ENCODE measurements at regions not wholly inside any gene's neighbourhood (a gene's known extent, or its start where the extent isn't known, plus 50 kb on each side); places are given as distances from the start of the nearest gene placed in this dataset.

DNA sequence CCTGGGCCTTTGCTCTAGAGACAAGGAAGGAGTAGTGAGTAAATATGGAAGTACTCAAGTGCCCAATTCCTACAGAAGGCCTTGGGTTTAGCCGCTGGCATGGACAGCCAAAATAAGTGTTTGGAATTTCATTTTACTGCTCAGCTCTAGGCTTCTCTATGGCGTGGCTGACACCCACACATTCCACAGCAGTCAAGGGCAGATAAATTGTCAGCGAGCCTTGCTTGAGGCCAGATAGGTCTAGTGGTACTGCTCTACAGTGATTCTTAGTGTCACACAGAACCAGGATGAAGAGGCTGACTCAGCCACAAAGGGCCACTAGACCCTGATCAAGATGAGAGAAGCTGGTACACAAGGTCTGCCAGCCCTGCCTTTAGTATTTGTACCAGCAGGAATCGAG is 111.0 kb upstream of the NFIB start:
- DNase-seq: no peak

DNA sequence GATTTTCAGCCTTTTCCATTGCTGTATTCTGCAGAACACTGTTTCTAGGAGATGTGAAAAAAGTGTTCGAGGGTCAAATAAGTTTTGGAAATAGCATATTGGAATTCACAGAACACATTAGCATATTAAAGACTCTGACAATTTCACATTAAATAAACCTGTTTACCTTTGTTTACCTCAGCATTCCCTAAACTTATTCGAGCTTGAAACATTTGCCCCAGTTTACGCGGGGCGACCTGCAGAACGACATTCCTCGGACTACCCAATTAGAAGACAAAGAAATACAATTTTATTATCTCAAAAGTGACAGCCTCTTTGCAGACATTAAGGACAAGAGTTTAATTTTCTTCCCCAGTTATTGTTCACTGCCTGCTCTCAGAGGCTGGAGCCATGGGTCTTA is 110.3 kb upstream of the NFIB start:
- DNase-seq: no peak

DNA sequence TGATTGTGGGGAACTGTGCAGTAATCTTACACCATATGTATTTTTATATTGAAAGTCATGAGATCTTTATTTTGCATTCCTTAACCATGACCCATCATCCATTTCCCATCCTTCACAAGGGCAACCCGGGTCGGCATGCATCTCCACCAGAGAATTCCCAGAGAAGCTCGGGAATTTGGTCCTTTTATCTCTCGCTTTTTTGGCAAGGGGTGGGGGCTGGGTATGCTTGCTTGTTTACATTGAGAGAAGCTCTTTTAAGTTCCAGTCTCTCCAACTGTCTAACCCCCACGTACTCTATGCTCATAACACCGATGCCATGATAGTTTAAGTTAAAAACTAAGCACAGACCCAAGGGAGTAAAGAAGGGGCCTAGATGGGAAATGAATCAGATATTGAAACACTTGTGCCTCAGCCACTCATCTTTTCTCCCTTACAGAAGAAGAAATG is 109.9 kb upstream of the NFIB start:
- DNase-seq: no peak

DNA sequence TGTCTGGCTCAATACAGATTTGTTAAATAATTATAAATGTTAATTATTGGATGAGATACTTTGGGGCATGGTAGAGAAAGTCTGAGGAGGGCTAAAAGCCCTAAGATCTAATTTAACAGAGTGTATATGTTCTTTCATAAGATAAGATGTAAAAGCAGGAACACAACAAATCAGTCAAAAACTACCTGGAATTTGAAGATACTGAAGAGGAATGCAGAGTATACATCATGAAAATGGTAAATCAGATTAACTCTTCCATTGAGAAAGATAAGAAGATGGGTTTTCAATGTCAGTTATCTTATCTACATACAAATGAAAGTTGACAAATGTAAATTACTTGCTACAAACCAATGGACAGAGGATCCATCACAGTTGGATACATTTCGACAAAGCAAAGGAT is 107.3 kb upstream of the NFIB start:
- no peak for DNase-seq

DNA sequence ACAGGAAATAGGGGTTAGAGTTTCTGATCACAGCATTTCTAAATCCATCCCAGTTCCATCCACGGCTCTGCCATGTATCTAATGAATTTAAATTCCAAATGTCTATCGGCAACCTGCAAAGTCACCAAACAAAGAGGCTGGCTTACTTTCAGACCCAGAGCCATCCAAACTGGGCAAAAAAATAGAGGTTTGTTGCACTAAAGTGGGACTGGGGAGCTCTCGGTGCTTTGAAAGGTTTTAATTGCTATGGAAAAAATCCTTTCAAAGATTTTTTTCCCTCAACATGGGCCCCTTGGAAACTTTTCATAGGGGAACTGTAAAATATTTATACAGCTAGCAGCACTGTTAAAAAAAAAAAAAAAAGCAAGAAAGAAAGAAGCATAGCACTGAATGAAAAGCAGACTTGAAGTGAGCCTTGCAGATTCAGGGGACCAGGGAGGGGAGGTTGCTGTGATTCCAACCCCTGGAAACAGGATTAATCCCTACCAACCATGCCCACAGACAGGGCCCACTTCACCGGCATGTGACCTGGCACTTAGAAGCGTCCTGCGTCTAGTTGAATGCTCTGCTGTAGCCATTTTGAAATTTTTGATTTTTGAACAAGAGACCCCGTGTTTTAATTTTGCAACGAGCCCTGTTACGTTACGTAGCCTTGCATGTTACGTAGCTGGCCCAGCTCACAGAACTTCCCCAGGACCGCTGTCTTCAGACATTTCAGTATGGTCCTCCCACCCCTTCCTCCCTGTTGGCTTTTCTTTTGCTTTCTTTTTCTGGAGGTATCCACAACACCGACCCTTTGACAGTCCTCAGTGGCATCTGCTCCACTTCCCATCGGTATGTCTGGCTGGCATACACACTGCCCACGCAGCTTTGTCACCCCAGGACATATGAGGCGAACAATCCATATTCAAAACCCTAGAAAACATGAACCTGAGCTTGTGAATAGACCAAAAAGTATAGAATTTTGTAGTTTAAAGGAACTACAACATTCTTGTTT is 105.3 kb upstream of the NFIB start:
- DNase-seq: no peak

DNA sequence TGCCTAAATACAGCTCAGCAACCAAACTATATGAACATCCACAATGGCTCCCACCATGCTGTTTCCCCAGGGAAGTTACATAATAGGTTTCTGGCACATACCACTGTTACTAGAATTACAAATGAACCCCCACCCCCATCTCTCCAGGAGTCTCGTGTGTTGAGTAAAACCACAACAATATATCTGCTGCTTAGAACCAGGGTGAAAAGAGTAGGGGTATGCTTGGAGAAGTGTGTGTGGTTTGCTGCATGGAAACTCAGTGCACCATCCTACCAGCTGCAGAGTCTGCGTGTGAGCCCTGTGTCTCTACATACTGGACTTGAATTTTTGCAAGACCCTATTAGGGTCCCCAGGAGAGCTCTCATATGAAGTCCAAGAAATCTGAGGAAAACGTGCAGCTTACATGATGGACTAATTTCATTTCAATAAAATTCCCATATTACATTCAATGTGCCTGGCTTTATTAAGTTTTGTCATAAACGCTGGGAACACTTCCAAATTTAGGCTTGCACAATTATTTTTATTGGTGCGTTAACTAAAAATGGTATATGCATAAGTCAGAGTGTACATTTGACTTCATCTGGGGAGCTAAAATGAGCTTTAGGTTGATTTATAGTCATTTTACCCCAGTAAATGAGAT is 104.5 kb upstream of the NFIB start:
- no peak for DNase-seq

DNA sequence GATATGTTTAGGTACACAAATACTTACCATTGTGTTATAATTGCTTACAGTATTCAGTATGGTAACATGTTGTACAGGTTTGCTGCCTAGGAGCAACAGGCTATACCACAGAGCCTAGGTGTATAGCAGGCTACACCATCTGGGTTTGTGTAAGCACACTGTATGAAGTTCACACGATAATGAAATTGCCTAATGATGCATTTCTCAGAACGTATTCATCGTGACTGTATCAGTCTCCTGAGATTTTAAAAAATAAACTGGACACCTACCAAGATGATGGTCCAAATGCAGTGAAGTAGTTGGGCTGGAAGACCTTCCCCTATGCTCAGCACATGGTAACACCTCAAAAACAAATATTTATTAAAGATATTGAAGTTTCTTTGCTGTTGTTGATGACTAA is 103.3 kb upstream of the NFIB start:
- no peak for DNase-seq

DNA sequence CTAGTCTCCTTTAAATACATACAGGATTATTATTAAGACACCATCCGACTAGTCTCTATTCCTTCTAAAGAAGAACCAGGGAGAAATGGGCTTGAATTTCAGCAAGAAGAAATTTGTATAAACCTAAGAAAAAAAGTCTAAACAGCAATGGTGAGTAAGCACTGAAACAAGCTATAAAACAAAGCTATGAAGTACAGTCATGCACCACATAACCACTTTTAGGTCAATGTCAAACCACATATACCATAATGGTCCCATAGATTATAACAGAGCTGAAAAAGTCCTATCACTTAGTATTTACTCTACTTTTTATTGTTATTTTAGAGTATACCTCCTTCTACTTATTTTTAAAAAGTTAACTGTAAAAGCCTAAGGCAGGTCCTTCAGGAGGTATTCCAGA is 102.0 kb upstream of the NFIB start:
- no peak for DNase-seq

DNA sequence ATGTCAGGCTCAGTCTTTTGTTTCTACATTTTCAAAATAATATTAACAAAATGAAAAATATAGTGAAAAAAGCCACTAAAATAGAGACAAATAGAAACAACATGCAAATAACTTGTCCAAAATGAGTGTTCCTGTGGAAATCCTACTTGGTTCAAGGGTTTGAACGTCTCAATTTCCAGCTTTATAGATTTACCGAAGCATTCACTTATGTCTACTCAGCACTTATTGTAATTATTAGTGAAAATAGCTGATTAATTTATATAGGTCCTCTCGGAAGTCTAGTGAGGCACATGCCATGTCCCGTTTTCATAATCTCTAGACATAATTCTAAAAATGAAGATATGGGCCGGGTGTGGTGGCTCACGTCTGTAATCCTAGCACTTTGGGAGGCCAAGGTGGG is 99.9 kb upstream of the NFIB start:
- no peak for DNase-seq

DNA sequence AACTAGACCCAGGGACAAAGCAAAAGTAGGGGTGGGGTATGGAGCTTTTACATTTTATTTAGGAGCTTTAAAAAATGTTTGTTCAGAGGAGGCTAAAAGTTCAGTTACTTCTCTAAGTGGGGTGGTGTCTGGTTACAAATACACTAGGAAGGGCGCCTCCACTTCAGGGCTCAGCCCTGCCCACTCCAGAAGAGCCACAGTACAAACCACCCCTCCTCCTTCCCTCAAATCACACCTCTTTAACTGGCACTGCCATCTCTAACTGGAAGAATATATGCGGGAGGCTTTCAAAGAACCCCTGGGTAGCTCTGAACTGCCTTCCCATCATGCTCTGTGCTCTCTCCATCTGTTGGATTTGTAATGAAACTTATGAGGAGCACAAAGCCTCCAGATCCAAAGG is 98.8 kb upstream of the NFIB start:
- DNase-seq: no peak

DNA sequence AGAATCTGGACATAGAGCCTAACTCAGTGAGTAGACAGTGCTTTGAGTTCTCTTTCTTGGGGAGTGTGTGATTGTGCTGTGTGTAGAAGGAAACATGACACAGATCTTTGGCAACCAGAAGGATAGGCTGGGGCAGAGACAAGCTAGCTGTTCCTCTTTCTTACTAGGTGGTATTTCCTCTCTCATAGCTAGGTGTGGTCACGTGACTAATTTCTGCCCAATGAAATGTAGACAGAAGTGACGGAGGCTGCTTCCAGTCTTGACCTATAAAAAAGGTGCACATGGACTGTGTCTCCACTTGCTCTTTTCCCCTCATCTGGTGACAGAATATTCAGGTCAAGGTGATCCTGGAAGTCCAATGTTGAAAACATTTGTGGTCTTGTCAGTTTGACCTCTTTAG is 92.5 kb upstream of the NFIB start:
- DNase-seq: no peak

DNA sequence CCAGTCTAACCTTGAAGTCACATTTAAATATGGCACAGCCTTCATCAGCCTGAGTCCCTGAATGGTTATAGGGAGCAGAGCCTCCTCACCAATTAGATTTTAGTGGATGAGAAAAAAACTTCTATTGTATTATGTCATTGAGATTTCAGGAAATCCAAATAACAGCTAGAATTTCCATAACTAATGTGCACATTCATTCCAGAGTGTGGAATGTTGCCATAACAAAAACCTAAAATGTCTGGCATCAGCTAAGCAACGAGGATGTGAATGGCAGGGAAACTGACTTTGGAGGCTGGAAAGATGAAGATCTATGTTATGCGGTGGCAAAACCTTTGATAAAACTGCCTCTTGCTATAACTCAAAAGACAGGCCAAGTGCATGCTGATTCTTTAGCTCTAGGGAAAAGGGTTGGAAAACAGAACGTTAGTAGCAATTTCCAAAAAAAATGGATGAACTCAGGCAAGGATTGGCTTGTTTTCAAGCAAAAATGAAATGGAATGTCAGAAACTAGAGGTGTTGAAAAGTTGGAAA is 91.3 kb upstream of the NFIB start:
- no peak for DNase-seq

DNA sequence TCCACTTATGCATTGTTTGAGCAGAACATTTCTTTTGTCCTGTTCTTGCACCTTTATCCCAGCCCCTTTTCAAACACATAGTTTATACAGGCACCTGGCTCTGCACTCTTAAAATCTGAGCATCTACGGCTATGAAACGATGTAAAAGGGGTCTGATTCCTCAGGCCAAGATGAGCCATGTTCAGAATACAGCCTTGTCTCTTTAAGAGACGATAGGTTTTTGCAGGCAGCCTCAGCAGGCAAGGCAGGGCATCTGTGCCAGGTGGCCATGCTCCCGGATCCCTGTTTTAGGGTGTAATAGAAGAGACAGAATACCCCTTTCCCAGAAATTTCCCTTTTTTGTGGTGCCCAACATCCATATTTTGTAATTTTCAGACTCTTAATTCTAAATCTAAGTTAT is 89.1 kb upstream of the NFIB start:
- no peak for DNase-seq

DNA sequence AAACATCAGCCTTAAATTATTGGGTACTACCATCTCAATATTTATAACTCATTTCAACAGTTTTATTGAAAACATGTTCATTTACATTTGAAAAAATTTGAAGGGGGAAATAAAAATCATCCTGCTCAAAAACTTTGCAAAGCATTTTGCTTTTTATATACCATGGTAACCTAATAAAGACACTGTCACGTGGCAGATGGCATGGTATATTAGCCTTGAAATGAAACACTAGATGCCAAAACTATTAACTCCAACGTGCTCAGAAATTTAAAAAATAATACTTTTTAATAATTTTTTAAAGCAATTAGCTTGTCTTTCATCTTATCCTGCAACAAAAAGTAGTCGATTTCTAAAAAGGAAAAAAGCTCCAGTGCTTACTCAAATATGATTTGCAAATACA is 88.6 kb upstream of the NFIB start:
- DNase-seq: no peak

DNA sequence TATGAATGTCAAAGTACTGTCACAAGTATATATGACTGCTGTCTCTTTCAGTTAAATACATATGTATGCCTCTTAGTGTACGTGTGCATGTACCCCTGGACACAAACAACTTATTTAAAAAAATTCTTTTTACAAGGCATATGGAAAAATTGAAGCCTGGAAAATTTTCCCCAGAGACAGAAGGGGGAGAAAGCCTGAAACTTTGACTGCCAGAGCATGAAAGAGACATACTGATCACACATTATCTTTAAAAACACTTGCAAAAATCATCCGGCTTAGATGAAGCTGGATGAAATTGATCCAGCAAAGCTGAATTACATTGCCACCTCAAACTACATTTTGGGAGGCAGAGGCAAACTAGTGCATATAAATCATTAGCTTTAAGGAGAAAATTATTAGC is 88.0 kb upstream of the NFIB start:
- DNase-seq: no peak

DNA sequence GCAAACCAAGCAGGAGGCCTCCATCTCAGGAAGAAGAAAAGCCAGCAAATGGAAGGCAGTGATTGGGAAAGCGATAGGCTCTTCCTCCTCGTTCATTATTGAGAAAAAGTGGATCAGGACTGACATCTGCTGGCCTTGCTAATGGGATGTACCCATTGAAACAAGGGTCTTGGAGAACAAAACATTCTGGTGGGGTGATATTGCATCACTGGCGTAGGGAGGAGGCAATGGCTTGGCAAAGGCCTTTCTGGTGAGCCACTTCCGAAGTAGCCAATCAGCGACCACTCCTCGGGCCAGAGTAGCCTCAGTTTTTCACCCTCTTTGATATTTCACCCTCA is 86.7 kb upstream of the NFIB start:
- peak; percentile 59 for DNase-seq

DNA sequence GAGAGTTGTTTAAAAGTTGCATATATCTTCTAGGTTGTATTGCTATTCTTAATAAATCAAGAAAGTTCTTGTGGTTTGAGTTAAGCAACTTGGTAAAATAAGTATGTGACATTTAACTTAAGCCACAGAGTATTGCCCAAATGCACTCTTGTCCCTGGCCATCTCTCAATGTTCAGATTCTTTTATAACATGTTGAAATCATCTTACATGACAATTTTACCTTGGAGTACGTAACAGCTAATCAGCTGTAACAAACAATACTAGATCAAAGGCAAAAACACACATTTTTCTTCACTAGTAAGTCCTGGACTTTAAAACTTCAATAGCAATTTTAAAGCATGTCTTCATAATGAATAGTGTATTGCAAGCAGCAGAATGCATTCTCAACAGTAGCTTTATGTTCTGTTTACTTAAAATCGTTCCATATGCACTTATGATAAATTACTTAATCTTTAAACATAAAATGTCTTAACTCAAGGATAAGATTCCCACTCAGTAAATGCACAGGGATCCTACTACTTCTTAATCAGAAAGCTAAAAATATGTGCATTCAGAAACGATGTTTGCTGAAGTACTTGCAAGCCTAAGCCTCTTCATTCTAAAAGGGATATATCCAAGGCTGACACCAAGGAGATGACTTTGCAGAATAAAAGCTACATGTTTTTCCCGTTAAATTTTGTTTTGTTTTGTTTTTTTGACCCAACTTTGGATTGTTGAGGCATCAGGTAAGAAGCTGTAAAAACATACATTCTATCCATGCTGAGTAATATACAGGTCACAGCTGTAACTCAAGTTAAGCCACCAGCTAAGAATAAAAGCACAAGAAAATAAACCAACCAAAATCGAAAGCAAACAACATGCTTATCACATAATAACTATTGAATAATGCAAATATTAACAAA is 86.1 kb upstream of the NFIB start:
- DNase-seq: no peak

DNA sequence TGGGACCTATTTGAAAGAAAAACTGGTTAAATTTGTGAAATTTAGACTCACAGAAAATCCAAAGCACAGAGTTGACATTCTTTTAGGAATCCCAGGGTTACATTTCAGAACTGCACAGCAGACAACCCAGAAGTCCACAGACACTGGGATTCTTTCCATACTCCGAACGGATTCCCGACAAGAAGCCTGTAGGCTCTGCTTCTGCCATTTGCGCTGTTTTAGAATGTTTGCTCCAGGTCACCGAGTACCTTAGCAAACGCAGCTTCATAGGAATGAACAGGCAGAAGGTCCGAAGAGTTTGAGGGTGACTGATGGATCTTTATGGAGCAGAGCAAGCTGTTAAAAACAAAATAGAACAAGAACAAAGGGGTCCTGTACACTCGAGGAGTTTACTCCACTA is 84.5 kb upstream of the NFIB start:
- no peak for DNase-seq

DNA sequence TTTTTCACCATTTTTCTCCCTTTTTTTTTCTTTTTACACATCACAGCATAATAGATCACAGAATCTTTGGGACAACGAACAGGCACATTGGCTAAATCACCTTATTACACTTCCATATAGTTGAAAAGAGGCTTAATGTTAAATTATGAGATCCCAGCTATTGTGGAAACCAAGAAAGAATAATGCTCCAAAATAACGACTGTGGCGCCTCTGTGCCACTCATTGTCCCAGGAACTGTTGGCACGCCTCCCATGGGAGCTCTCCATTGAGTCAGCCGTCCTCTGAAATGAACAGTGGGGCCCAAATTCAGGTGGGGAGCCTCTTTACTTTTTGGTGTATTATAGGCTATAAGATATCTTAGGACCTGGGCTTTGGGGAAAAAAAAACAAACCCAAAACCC is 82.2 kb upstream of the NFIB start:
- no peak for DNase-seq

DNA sequence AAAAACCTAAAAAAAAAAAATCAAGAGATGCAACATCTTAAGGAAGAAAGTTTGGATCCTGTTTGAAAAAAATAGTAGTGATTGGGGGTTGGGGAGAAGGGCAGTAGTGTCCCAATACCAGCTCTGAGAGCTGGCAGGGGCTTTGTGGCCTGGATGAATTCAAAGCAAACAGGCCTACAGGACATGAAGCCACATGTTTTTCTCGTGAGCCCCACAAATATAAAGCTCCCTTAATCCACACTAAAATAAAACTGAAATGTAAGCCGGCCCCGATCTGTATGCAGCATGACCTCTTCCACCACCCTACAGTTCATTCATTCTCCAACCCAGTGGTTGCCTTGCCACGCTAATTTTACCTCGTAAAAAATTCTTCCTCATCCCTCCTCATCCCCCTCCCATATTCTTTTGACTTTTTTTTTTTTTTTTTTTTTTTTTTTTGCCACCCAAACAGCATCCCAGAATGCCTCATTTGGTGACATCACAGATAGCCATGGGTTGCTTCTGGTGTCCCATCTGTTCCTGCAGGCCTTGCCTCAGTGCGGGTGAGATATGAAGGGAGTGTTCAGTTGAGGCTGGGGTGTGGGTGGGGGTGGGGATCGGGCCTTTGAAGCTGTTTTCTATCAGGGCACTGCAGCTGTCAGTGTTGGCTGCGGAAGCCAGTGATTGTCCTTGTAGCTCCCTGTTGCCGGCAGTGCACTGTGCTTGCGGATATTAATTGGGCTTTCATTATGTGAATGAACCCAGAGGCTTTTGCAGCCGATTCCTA is 81.6 kb upstream of the NFIB start:
- no peak for DNase-seq

DNA sequence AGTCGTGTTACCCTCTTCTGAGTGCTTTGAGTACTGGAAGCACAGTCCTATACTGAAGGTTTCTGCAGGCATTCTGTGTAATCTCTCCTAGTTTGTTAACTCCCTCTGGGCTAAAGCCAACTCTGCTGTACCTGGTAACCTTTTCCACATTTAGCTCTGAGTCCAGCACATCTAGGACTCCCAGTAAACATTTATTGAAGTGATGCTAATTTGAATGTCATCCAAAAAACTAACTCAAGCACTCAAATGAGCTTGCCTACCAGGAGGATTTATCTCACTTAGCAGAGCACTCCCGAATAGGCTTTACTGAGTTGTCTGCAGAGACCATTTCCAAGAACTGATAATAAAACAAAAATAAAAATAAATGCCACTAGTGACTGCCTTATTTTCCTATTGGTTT is 79.5 kb upstream of the NFIB start:
- no peak for DNase-seq

DNA sequence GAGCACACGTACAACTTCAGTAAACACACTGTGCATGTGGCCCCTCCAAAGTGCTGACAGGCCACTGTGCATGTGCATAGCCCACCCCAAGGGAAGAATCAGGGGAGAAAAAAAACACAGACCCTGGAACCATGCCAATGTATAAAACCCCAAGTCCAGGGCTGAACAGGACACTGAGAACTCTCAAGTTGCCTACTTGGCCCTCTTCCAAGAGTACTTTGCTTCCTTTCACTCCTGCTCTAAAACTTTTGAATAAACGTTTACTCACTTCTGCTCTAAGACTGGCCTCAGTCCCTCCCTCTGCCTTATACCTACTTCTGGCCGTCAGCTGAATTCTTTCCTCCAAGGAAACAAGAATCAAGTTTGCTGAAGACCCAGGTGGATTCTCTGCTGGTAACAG is 77.7 kb upstream of the NFIB start:
- DNase-seq: no peak

DNA sequence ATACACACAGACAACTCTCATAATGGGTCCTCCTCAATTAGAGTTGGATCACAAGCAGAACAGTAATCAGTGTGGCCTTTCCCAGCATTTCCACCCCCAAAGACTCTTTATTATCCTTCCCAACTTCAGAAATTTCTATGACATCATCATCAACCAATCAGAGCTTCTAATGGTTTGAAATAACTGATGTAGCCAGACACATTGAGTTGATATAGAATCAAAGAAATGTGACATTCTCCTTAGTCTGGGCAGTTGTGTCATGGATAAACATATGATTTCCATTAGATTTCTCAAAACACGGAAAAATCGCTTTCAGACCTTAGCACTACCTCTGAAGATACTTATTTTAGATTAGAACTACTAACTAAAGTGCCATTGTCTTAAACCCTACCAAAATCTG is 75.7 kb upstream of the NFIB start:
- no peak for DNase-seq
